ENCODE measurements at regions not wholly inside any gene's neighbourhood (a gene's known extent, or its start where the extent isn't known, plus 50 kb on each side); places are given as distances from the start of the nearest gene placed in this dataset.

DNA sequence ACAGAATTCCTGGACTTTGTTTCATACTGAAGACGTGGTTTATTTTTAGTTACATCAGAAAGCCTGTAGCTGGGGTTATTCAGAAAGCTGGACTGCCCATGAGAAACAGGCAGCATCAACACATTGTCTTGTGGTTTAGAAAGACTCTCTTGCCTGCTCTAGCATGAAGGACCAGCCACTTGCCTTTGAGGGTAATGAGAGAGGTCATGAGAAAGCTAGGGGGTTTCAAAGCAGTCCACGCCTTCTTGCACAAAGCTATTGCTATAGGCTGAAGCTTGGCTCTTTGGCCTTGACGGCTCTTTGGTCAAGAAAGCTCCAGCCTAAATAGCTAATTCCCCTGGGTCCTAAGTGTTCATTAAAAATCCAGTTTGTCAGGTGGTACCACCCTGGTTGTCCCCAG lies 208.1 kb downstream of the PRDM2 start:
- H3K27me3 Mint-ChIP-seq (ENCODE audit: low read depth): peaks cover 5% of the 10 kb centered on the region
- no peaks in the 10 kb centered on the region for H3K4me1 Mint-ChIP-seq (ENCODE audit: low read depth)
- no peak overlapping the region for H3K4me3 Mint-ChIP-seq
- H3K36me3 Mint-ChIP-seq (ENCODE audit: insufficient read depth): no peaks in the 10 kb centered on the region
- ATAC-seq: no peak
- DNase-seq: no peak
- peaks cover 5% of the 10 kb centered on the region for H3K9me3 Mint-ChIP-seq

DNA sequence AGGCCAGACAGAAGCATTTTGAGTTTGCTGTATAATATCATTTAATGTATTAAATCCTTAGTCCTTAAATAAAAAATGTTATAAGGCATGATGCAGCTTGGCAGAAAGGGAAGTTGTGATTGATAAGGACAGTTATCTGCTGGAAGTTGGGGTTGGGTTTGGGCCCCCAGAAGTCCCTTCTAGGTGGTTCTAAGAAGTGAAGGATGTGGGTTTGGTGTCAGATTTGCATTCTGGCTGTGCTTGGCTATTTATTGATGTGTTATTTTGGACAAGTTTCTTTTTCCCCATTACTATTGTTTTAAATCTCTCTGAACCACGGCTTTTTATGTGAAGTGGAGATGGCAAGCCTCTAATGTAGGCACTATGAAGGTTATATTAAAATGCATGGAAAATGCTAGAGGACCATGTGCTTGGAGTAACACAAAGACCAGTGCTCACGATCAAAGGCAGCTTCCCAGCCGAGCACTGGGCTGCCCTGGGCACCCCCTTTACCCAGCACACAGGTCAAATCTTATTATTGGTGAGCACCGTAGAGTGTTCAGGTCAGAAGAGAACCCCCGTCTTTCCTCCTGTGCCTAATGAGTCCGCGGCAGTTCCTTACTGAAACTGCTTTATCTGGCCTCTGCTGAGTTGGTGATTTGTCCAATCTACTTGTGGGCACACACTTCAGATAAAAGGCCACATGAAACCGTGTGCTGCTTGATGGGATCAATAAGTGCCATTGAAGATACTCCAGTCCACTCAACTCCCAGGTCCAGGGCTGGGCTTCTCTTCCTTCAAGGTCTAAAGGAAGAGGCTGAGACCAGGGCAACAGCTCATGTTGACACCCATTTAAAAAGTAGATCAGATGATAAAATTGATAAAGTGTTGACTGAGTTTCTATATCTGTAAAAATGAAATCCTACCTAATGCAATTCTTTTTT lies 212.0 kb downstream of the PRDM2 start:
- H3K4me1 Mint-ChIP-seq (ENCODE audit: low read depth): no peaks in the 10 kb centered on the region
- H3K9me3 Mint-ChIP-seq: no peaks in the 10 kb centered on the region
- DNase-seq: no peak
- ATAC-seq: no peak
- H3K36me3 Mint-ChIP-seq (ENCODE audit: insufficient read depth): no peaks in the 10 kb centered on the region
- H3K4me3 Mint-ChIP-seq: no peak overlapping the region
- peaks cover 6% of the 10 kb centered on the region for H3K27me3 Mint-ChIP-seq (ENCODE audit: low read depth)

GRCh38 chr1:13913396-13913795 lies 213.4 kb downstream of the PRDM2 start:
- Mint-ChIP-seq H3K36me3 (ENCODE audit: insufficient read depth) (no peaks in the 10 kb centered on the region), H3K27me3 (ENCODE audit: low read depth) (peaks cover 3% of the 10 kb centered on the region), H3K4me1 (ENCODE audit: low read depth) (no peaks in the 10 kb centered on the region), H3K4me3 (no peak overlapping the region), H3K9me3 (no peaks in the 10 kb centered on the region)
- no peak for ATAC-seq
- DNase-seq: no peak

GRCh38 chr1:13916530-13916929 lies 216.5 kb downstream of the PRDM2 start:
- DNase-seq (no peak), ATAC-seq (no peak)
- Mint-ChIP-seq H3K36me3 (ENCODE audit: insufficient read depth) (no peaks in the 10 kb centered on the region), H3K4me1 (ENCODE audit: low read depth) (no peaks in the 10 kb centered on the region), H3K4me3 (no peak overlapping the region), H3K27me3 (ENCODE audit: low read depth) (peaks cover 10% of the 10 kb centered on the region), H3K9me3 (no peaks in the 10 kb centered on the region)

DNA sequence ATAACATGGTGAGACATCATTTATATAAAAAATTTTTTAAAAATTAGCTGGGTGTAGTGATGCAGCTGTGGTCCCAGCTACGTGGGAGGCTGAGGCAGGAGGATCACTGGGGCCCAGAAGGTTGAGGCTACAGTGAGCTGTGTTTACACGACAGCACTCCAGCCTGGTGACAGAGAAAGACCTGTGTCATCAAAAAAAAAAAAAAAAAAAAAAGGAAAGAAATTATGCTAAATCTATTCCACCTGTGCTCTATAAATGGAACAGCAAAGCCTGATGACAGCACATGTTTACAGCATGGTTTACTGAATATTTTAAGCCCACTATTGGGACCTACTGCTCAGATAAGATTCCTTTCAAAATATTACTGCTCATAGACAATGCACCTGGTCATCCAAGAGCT lies 217.6 kb downstream of the PRDM2 start:
- no peak for DNase-seq
- Mint-ChIP-seq H3K27me3 (ENCODE audit: low read depth) (peaks cover 10% of the 10 kb centered on the region), H3K36me3 (ENCODE audit: insufficient read depth) (no peaks in the 10 kb centered on the region), H3K4me3 (no peak overlapping the region), H3K9me3 (no peaks in the 10 kb centered on the region), H3K4me1 (ENCODE audit: low read depth) (no peaks in the 10 kb centered on the region)
- ATAC-seq: no peak

DNA sequence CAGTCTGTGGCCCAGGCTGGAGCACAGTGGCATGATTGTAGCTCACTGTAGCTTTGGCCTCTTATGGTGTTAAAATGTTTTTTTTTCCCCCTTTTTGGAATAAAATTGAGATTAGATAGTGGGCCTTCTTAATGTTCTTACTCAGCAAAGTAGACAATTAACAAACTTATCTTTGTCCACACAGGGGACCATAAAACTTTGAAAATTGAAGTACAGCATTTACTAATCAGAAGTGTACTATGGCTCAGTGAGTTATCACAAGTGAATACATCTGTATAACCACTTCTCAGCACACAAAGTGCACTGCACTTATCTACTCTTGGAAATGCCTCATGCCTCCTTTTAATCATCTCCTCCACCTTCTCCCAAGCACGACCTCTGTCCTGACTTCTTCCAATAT lies 218.9 kb downstream of the PRDM2 start:
- Mint-ChIP-seq H3K9me3 (no peaks in the 10 kb centered on the region), H3K36me3 (ENCODE audit: insufficient read depth) (no peaks in the 10 kb centered on the region), H3K4me1 (ENCODE audit: low read depth) (no peaks in the 10 kb centered on the region), H3K4me3 (no peak overlapping the region), H3K27me3 (ENCODE audit: low read depth) (peaks cover 11% of the 10 kb centered on the region)
- DNase-seq: no peak
- ATAC-seq: no peak

- H3K27me3 Mint-ChIP-seq (ENCODE audit: low read depth): peaks cover 19% of the 10 kb centered on the region
- no peak for ATAC-seq
- no peaks in the 10 kb centered on the region for H3K9me3 Mint-ChIP-seq
- no peaks in the 10 kb centered on the region for H3K4me1 Mint-ChIP-seq (ENCODE audit: low read depth)
- no peak overlapping the region for H3K4me3 Mint-ChIP-seq
- H3K36me3 Mint-ChIP-seq (ENCODE audit: insufficient read depth): no peaks in the 10 kb centered on the region
- no peak for DNase-seq
Observed at GRCh38 chr1:13921190-13921589, 221.2 kb downstream of the PRDM2 start.

DNA sequence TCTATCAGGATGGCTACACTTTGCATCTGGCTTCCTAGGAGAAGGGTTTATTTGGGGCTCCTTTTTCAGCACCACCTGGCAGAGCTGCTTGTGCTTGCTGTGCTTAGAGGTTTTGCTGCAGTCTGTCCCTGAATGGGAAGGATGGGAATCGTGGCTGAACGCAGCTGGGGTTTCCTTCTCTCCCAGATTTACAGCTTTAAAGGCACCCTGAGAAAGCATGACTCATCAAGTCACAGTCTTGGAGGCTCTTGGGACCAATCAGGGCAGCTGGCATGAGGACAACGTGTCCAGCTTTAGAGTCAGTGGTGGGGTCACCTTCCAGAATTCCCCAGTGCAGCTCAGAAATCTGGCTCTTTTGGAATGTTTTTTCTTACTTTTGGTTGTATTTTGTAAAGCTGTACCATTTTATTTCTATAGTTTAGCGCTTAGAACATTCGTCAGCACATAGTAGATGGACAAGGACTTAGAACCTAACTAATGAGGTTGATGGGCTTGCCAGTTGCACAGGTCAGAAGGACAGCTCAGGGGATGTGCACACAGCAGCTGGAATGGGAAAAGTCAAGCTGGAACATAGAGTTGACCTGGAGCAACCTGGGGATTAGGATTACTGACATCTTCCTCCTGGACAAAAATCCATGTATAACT lies 222.6 kb downstream of the PRDM2 start:
- DNase-seq (no peak), ATAC-seq (no peak)
- no peaks in the 10 kb centered on the region for H3K9me3 Mint-ChIP-seq
- no peaks in the 10 kb centered on the region for H3K36me3 Mint-ChIP-seq (ENCODE audit: insufficient read depth)
- peaks cover 20% of the 10 kb centered on the region for H3K27me3 Mint-ChIP-seq (ENCODE audit: low read depth)
- no peaks in the 10 kb centered on the region for H3K4me1 Mint-ChIP-seq (ENCODE audit: low read depth)
- H3K4me3 Mint-ChIP-seq: no peak overlapping the region

DNA sequence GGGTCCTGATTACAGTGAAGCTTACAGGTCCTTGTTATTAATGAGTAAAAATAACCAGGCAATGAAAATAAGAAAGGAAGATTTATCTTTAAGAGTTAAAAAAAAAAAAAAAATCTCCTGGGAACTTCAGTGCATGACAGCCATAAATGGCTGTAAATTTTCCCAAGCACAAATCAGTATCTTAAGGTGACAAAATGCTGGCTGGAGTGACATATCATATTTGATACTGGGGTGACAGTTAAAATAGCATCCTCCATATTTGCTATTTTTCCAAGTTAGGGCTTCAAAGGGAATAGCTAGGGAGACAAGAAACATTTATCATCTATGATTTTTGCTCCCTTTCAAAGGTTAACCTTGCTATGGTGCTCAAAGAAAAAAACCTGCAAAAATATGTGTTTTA lies 226.6 kb downstream of the PRDM2 start:
- H3K36me3 Mint-ChIP-seq (ENCODE audit: insufficient read depth): no peaks in the 10 kb centered on the region
- H3K27me3 Mint-ChIP-seq (ENCODE audit: low read depth): peaks cover 18% of the 10 kb centered on the region
- no peak for DNase-seq
- H3K9me3 Mint-ChIP-seq: no peaks in the 10 kb centered on the region
- H3K4me1 Mint-ChIP-seq (ENCODE audit: low read depth): no peaks in the 10 kb centered on the region
- no peak for ATAC-seq
- H3K4me3 Mint-ChIP-seq: no peak overlapping the region

- ATAC-seq: no peak
- peaks cover 20% of the 10 kb centered on the region for H3K27me3 Mint-ChIP-seq (ENCODE audit: low read depth)
- no peaks in the 10 kb centered on the region for H3K9me3 Mint-ChIP-seq
- no peak overlapping the region for H3K4me3 Mint-ChIP-seq
- no peak for DNase-seq
- H3K4me1 Mint-ChIP-seq (ENCODE audit: low read depth): no peaks in the 10 kb centered on the region
- H3K36me3 Mint-ChIP-seq (ENCODE audit: insufficient read depth): no peaks in the 10 kb centered on the region
Observed at GRCh38 chr1:13927736-13928135, 227.7 kb downstream of the PRDM2 start.

DNA sequence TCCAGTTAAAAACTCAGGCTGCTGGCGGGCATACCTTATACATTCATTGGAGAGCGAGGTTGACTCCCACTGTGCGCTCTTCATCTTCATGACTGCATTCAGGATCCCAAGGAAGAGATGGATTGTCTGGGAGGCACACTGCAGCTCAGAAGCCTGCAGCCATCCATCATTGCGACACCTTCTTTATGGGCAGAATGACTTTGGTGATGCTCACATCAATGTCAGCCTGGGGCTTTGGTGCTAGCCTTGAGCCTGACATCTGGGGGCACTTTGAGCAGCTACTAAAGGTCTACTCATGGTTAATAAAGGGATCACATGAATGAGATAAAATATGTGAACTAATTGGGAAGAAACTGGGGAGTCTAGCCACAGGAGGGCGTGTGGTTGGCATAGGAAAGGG lies 229.3 kb downstream of the PRDM2 start:
- Mint-ChIP-seq H3K4me1 (ENCODE audit: low read depth) (no peaks in the 10 kb centered on the region), H3K9me3 (no peaks in the 10 kb centered on the region), H3K36me3 (ENCODE audit: insufficient read depth) (no peaks in the 10 kb centered on the region), H3K27me3 (ENCODE audit: low read depth) (peaks cover 16% of the 10 kb centered on the region), H3K4me3 (no peak overlapping the region)
- DNase-seq (no peak), ATAC-seq (no peak)

DNA sequence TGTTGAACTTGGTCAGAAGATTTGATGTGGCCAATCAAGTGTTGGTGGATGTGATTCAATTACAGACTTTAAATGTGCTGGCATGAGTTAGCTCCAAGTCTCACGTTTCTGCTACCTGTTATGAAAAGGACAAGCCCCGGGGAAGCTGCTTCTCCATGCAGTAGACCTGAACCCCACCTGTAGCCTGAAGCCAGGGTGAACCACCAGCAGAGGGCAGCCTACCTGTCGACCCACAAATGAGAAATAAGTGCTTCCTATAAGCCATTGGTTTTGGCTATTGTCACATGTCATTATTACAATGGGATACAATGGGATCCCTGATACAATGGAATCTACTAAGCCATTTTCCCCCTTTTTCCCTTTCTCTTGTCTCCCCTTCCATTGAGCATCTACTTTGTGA lies 230.2 kb downstream of the PRDM2 start:
- peaks cover 13% of the 10 kb centered on the region for H3K27me3 Mint-ChIP-seq (ENCODE audit: low read depth)
- no peaks in the 10 kb centered on the region for H3K9me3 Mint-ChIP-seq
- no peaks in the 10 kb centered on the region for H3K36me3 Mint-ChIP-seq (ENCODE audit: insufficient read depth)
- DNase-seq (peak; percentile 7), ATAC-seq (no peak)
- no peaks in the 10 kb centered on the region for H3K4me1 Mint-ChIP-seq (ENCODE audit: low read depth)
- no peak overlapping the region for H3K4me3 Mint-ChIP-seq

DNA sequence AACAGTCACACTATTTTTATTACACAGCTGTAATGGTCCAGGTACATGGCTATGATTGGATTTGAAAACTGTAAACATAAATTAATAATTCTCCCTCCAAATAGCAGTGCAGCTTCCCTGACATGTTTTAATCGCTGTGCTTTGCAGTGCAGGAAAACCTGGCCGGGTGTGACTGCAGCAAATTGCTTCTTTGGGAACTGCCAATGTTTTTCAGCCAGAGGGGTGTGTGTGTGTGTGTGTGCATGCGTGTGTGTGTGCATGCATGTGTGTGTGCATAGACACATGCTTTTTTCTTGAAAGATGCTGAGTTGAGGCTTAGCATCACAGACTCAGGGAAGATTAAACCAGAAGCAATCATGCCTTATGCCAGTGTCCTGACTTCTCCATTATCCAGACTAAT lies 231.2 kb downstream of the PRDM2 start:
- Mint-ChIP-seq H3K9me3 (no peaks in the 10 kb centered on the region), H3K4me1 (ENCODE audit: low read depth) (no peaks in the 10 kb centered on the region), H3K4me3 (no peak overlapping the region), H3K27me3 (ENCODE audit: low read depth) (peaks cover 8% of the 10 kb centered on the region), H3K36me3 (ENCODE audit: insufficient read depth) (no peaks in the 10 kb centered on the region)
- DNase-seq (no peak), ATAC-seq (no peak)

- no peaks in the 10 kb centered on the region for H3K9me3 Mint-ChIP-seq
- no peak overlapping the region for H3K4me3 Mint-ChIP-seq
- H3K4me1 Mint-ChIP-seq (ENCODE audit: low read depth): no peaks in the 10 kb centered on the region
- no peaks in the 10 kb centered on the region for H3K36me3 Mint-ChIP-seq (ENCODE audit: insufficient read depth)
- DNase-seq (no peak), ATAC-seq (no peak)
- H3K27me3 Mint-ChIP-seq (ENCODE audit: low read depth): peaks cover 10% of the 10 kb centered on the region
Observed at GRCh38 chr1:13935336-13935735, 235.3 kb downstream of the PRDM2 start.

DNA sequence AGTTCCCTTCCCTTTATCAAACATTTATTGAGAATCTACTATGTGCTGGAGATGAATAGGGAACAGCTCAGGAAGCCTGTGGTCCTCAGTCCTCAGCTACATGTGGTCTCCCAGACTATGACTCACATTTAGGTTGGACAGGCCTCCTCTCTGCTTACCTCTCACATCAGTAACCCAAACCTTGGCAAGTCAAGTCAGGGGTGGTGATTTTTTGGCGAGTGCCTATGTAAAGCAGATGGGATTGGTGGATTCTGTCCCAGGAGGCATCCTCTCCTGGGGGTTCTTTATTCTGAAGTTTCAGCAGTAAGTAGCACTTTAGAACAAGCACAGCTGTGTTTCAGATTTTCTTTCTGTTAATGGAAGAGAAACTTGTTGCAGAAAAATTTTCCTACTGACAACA lies 241.3 kb downstream of the PRDM2 start:
- peaks cover 7% of the 10 kb centered on the region for H3K9me3 Mint-ChIP-seq
- no peak for ATAC-seq
- peaks cover 3% of the 10 kb centered on the region for H3K36me3 Mint-ChIP-seq (ENCODE audit: insufficient read depth)
- no peak for DNase-seq
- no peaks in the 10 kb centered on the region for H3K4me1 Mint-ChIP-seq (ENCODE audit: low read depth)
- peaks cover 11% of the 10 kb centered on the region for H3K27me3 Mint-ChIP-seq (ENCODE audit: low read depth)
- H3K4me3 Mint-ChIP-seq: no peak overlapping the region

Measured in activated T-cell treated with anti-CD3 and anti-CD28 coated beads, Interleukin-2, amount 50 U/mL, for 4 hours (primary cell).